ENCODE measurements at regions not wholly inside any gene's neighbourhood (a gene's known extent, or its start where the extent isn't known, plus 50 kb on each side); places are given as distances from the start of the nearest gene placed in this dataset.

DNA sequence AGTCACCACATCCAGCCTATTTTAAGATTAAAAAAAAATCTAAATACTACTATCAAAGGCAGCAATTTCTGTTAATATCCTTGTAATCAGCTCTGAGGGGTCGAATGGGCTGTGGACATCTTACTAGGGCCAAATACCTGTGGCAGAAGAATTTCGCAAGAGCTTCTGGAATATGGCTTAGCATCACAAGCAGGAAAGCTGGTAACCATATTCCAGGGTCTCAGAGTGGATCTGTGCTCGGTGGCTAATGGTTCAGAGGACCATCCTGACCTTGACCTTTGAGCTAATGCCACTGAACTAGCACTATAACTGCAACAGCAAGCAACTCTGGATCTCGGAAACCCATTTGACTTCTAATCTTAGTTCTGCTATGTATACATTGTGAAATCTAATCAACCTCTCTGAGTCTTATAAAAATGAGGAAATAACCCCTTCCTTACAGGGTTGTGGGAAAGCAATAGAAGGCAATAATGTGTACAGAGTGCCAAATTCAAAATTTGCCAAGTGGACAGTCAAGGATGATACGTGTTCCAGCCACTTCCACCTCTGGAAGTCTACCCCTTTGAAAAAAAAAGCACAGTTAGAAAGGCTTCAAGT is 65.5 kb downstream of the CYP26A1 start:
- POLR2A ChIA-PET, result interaction anchor here (0.7 kb wide), 1 partner anchor 69 kb away, joined by 3 read pairs; no protein-coding TSS in a partner anchor
- Histone ChIP-seq H3K4me3 (ENCODE audit: low read depth, low read length) (no peak overlapping the region), H3K9me3 (ENCODE audit: control insufficient read depth, insufficient read depth, low read depth, low read length) (no peaks in the 10 kb centered on the region), H3K36me3 (ENCODE audit: control insufficient read depth in 2 of 2, insufficient read depth in 1 of 2, low read length in 2 of 2) (no peaks in the 10 kb centered on the region), H3K4me1 (ENCODE audit: control insufficient read depth, insufficient read depth, low read length) (no peaks in the 10 kb centered on the region), H3K27ac (ENCODE audit: extremely low read depth, low read depth, low read length) (no peak overlapping the region)
- TF ChIP-seq ZNF660 (tag by site-specific recombination; IDR thresholded peaks at IDR 0.05), result no peak
- TF ChIP-seq PRDM1 (tag by site-specific recombination; IDR thresholded peaks at IDR 0.05), result no peak
- no peak for TF ChIP-seq ZNF16 (tag by site-specific recombination; IDR thresholded peaks at IDR 0.05; ENCODE audit: low read depth)
- TF ChIP-seq, protein P1, sequence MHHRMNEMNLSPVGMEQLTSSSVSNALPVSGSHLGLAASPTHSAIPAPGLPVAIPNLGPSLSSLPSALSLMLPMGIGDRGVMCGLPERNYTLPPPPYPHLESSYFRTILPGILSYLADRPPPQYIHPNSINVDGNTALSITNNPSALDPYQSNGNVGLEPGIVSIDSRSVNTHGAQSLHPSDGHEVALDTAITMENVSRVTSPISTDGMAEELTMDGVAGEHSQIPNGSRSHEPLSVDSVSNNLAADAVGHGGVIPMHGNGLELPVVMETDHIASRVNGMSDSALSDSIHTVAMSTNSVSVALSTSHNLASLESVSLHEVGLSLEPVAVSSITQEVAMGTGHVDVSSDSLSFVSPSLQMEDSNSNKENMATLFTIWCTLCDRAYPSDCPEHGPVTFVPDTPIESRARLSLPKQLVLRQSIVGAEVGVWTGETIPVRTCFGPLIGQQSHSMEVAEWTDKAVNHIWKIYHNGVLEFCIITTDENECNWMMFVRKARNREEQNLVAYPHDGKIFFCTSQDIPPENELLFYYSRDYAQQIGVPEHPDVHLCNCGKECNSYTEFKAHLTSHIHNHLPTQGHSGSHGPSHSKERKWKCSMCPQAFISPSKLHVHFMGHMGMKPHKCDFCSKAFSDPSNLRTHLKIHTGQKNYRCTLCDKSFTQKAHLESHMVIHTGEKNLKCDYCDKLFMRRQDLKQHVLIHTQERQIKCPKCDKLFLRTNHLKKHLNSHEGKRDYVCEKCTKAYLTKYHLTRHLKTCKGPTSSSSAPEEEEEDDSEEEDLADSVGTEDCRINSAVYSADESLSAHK (tag by site-specific recombination; IDR thresholded peaks at IDR 0.05), result no peak
- TF ChIP-seq, protein P2, sequence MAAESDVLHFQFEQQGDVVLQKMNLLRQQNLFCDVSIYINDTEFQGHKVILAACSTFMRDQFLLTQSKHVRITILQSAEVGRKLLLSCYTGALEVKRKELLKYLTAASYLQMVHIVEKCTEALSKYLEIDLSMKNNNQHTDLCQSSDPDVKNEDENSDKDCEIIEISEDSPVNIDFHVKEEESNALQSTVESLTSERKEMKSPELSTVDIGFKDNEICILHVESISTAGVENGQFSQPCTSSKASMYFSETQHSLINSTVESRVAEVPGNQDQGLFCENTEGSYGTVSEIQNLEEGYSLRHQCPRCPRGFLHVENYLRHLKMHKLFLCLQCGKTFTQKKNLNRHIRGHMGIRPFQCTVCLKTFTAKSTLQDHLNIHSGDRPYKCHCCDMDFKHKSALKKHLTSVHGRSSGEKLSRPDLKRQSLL (tag by site-specific recombination; IDR thresholded peaks at IDR 0.05), result no peak
- TF ChIP-seq, protein P3, sequence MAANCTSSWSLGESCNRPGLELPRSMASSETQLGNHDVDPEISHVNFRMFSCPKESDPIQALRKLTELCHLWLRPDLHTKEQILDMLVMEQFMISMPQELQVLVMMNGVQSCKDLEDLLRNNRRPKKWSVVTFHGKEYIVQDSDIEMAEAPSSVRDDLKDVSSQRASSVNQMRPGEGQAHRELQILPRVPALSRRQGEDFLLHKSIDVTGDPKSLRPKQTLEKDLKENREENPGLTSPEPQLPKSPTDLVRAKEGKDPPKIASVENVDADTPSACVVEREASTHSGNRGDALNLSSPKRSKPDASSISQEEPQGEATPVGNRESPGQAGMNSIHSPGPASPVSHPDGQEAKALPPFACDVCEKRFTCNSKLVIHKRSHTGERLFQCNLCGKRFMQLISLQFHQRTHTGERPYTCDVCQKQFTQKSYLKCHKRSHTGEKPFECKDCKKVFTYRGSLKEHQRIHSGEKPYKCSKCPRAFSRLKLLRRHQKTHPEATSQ (tag by site-specific recombination; IDR thresholded peaks at IDR 0.05), result no peak
- no peak for TF ChIP-seq SCRT1 (tag by site-specific recombination; IDR thresholded peaks at IDR 0.05; ENCODE audit: borderline replicate concordance)
- TF ChIP-seq GLIS2 (tag by site-specific recombination; IDR thresholded peaks at IDR 0.05), result no peak
- TF ChIP-seq ZNF600 (tag by site-specific recombination; IDR thresholded peaks at IDR 0.05), result no peak
- TF ChIP-seq ZNF157 (tag by site-specific recombination; IDR thresholded peaks at IDR 0.05), result no peak
- TF ChIP-seq HOXC10 (CRISPR knock-in tag; IDR thresholded peaks at IDR 0.05), result no peak
- no peak for TF ChIP-seq ZXDB (tag by site-specific recombination; IDR thresholded peaks at IDR 0.05)
- TF ChIP-seq ZFHX2 (tag by site-specific recombination; conservative IDR thresholded peaks at IDR 0.05), result no peak
- no peak for TF ChIP-seq SCRT2 (tag by site-specific recombination; IDR thresholded peaks at IDR 0.05)
- no peak for TF ChIP-seq ZBTB20 (tag by site-specific recombination; IDR thresholded peaks at IDR 0.05)
- no peak for TF ChIP-seq ZFP3 (tag by site-specific recombination; IDR thresholded peaks at IDR 0.05; ENCODE audit: low read depth)
- TF ChIP-seq, protein P4, sequence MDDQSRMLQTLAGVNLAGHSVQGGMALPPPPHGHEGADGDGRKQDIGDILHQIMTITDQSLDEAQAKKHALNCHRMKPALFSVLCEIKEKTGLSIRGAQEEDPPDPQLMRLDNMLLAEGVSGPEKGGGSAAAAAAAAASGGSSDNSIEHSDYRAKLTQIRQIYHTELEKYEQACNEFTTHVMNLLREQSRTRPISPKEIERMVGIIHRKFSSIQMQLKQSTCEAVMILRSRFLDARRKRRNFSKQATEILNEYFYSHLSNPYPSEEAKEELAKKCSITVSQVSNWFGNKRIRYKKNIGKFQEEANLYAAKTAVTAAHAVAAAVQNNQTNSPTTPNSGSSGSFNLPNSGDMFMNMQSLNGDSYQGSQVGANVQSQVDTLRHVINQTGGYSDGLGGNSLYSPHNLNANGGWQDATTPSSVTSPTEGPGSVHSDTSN (CRISPR knock-in tag; IDR thresholded peaks at IDR 0.05), result no peak
- CTCF ChIA-PET, result interaction anchor here (0.6 kb wide), 1 partner anchor 17 kb away, joined by 3 read pairs; no protein-coding TSS in a partner anchor

DNA sequence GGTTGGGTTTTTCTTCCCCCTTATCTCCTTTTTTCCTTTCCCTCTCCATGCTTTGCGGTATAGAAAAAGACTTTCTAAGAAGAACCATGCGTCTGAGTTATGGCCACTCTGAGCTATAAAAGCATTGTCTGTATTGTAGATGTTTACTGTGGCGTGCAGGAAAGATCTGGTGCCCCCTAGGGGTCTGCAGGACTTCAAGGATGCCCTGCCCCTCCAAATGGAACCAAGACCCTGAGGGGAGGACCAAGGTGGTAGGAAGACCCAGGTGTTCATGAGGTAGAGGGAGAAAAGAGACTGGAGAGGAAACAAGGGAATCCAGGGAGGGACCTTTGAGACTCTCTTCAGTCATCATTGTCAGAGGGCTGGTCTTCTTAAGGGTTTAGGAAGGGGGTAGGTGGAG is 68.8 kb downstream of the CYP26A1 start:
- H3K9me3 ChIP-seq (ENCODE audit: control insufficient read depth, insufficient read depth, low read depth, low read length), result no peaks in the 10 kb centered on the region
- no peaks in the 10 kb centered on the region for H3K36me3 ChIP-seq (ENCODE audit: control insufficient read depth in 2 of 2, insufficient read depth in 1 of 2, low read length in 2 of 2)
- POLR2A ChIA-PET, result no interaction called here
- CTCF ChIA-PET, result no interaction called here
- no peak overlapping the region for H3K27ac ChIP-seq (ENCODE audit: extremely low read depth, low read depth, low read length)
- no peak overlapping the region for H3K4me3 ChIP-seq (ENCODE audit: low read depth, low read length)
- TF ChIP-seq, protein P5, sequence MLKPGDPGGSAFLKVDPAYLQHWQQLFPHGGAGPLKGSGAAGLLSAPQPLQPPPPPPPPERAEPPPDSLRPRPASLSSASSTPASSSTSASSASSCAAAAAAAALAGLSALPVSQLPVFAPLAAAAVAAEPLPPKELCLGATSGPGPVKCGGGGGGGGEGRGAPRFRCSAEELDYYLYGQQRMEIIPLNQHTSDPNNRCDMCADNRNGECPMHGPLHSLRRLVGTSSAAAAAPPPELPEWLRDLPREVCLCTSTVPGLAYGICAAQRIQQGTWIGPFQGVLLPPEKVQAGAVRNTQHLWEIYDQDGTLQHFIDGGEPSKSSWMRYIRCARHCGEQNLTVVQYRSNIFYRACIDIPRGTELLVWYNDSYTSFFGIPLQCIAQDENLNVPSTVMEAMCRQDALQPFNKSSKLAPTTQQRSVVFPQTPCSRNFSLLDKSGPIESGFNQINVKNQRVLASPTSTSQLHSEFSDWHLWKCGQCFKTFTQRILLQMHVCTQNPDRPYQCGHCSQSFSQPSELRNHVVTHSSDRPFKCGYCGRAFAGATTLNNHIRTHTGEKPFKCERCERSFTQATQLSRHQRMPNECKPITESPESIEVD (tag by site-specific recombination; IDR thresholded peaks at IDR 0.05), result no peak
- TF ChIP-seq ZFP41 (tag by site-specific recombination; IDR thresholded peaks at IDR 0.05; ENCODE audit: borderline replicate concordance) (no peak), ZNF623 (tag by site-specific recombination; IDR thresholded peaks at IDR 0.05) (no peak)
- H3K4me1 ChIP-seq (ENCODE audit: control insufficient read depth, insufficient read depth, low read length), result no peaks in the 10 kb centered on the region
